ENCODE measurements at regions not wholly inside any gene's neighbourhood (a gene's known extent, or its start where the extent isn't known, plus 50 kb on each side); places are given as distances from the start of the nearest gene placed in this dataset.

- CTCF ChIA-PET, result no interaction called here
- Histone ChIP-seq H3K4me3 (ENCODE audit: low read depth in 2 of 2, low read length in 2 of 2) (no peak overlapping the region), H3K4me1 (ENCODE audit: control insufficient read depth, insufficient read depth, low read length) (peaks cover 5% of the 10 kb centered on the region; the same call in 1 of the 2 replicates), H3K36me3 (ENCODE audit: control insufficient read depth, insufficient read depth, low read length) (no peaks in the 10 kb centered on the region), H3K27me3 (ENCODE audit: control insufficient read depth, insufficient read depth, low read length) (no peaks in the 10 kb centered on the region), H3K27ac (ENCODE audit: low read length) (no peak overlapping the region), H3K9me3 (ENCODE audit: control insufficient read depth, insufficient read depth, low read depth, low read length) (no peaks in the 10 kb centered on the region)
- intact Hi-C loops (cut with micrococcal nuclease; ENCODE audit: unreplicated experiment), result no loop called here
- POLR2A ChIA-PET, result interaction anchor here (0.6 kb wide), 1 partner anchor 64 kb away, joined by 4 read pairs; no protein-coding TSS in a partner anchor
- ATAC-seq, result no peak
- in situ Hi-C loops (cut with HindIII; ENCODE audit: low pct_unique_long_range_greater_than_20kb, low sequenced_read_pairs), result no loop called here
- TF ChIP-seq CTCF (IDR thresholded peaks at IDR 0.05) (no peak), SIN3A (IDR thresholded peaks at IDR 0.05; ENCODE audit: borderline replicate concordance, insufficient read depth, low read depth, low read length) (no peak)
- no TSS peak for BruUV-seq (replicated peaks)
- no peak for DNase-seq (ENCODE audit: low read depth, low spot score)
These were observed 109.3 kb upstream of the CPEB4 start for GRCh38 chr5:173778784-173779304.

DNA sequence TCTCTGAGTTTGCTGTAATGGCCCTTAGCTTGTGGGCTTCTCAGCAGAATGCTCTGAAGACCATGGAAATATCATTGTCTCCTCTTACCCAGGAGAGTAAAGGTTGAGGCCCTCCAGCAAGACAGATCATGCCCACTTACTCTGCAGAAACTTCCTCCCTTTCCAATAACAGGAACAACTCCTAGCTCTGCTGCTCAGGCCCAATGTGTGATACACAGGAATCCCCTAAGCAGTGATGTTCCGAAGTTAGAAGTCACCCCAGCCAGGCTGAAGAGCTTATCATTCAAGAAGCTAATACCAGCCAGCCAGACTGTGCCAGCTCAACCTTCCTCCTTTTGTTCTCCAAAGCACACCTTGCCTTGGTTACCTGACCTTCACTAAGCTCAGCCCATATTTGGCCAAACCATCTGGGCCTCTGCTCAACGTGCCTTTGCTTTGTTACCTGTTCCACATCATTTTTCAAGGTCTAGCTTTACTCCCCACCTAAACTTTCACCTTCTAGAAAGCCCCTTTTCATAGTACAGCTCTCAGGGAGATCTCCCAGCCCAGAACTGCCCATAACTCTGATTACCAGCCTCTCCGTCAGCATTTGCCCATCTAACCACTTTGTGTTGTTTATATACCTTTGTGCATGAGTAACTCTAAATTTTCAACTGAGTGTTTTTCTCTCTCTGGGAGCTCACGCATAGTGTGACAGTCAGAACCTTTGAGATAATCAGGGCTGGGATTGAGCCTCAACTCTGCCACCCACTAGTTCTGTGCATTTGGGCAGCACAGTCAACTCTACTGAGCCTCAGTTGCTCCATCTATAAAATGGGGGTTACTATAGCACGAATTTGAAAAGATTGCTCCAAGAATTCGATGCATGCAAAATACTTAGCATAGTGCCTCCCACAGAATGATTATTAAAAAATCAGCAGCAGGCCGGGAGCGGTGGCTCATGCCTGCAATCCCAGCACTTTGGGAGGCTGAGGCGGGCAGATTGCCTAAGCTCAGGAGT lies 107.6 kb upstream of the CPEB4 start:
- Histone ChIP-seq H3K36me3 (ENCODE audit: control insufficient read depth, insufficient read depth, low read length) (no peaks in the 10 kb centered on the region), H3K27me3 (ENCODE audit: control insufficient read depth, insufficient read depth, low read length) (no peaks in the 10 kb centered on the region), H3K9me3 (ENCODE audit: control insufficient read depth, insufficient read depth, low read depth, low read length) (no peaks in the 10 kb centered on the region), H3K27ac (ENCODE audit: low read length) (no peak overlapping the region), H3K4me3 (ENCODE audit: low read depth in 2 of 2, low read length in 2 of 2) (no peak overlapping the region), H3K4me1 (ENCODE audit: control insufficient read depth, insufficient read depth, low read length) (peaks cover 5% of the 10 kb centered on the region; the same call in 1 of the 2 replicates)
- intact Hi-C loops (cut with micrococcal nuclease; ENCODE audit: unreplicated experiment), result no loop called here
- in situ Hi-C loops (cut with HindIII; ENCODE audit: low pct_unique_long_range_greater_than_20kb, low sequenced_read_pairs), result no loop called here
- TF ChIP-seq TCF7L2 (IDR thresholded peaks at IDR 0.05; ENCODE audit: low read depth, low read length), result no peak
- no peak for TF ChIP-seq POLR2AphosphoS5 (IDR thresholded peaks at IDR 0.05; ENCODE audit: low read depth, low read length)
- TF ChIP-seq REST (IDR thresholded peaks at IDR 0.05; ENCODE audit: insufficient read depth in 1 of 2, low read depth in 2 of 2, low read length in 1 of 2), result no peak
- TF ChIP-seq SIN3A (IDR thresholded peaks at IDR 0.05; ENCODE audit: borderline replicate concordance, insufficient read depth, low read depth, low read length), result no peak
- TF ChIP-seq CTCF (IDR thresholded peaks at IDR 0.05), result no peak
- ChIA-PET POLR2A (interaction anchor here (0.6 kb wide), 1 partner anchor 14 kb away, joined by 4 read pairs; no protein-coding TSS in a partner anchor), CTCF (interaction anchor here (0.6 kb wide), 1 partner anchor 58 kb away, joined by 8 read pairs; no protein-coding TSS in a partner anchor)
- DNase-seq (ENCODE audit: low read depth, low spot score) (no peak), ATAC-seq (no peak)
- no TSS peak for BruUV-seq (replicated peaks)
